GM23338 (cell line): ENCODE measurements at regions not wholly inside any gene's neighbourhood (a gene's known extent, or its start where the extent isn't known, plus 50 kb on each side); places are given as distances from the start of the nearest gene placed in this dataset.

Experiments
- POLR2AphosphoS5 ChIP-seq: IDR thresholded peaks from 2 replicates; pipeline ENCODE4 v1.6.1; 2016; ENCODE audit warnings: antibody characterized with exemption, low read depth
- TF ChIP-seq, protein P1 (sequence below), 2 experiments: fragments of 200-600 bp in 1 of 2; sonication (generic) in 1 of 2; conservative IDR thresholded peaks; 2 replicates each; pipeline versions ENCODE4 v1.5.1 to v1.6.1; 2016 to 2017; ENCODE audit warnings: antibody characterized with exemption in 2 of 2, low read depth in 2 of 2, mild to moderate bottlenecking in 2 of 2, moderate library complexity in 1 of 2

DNA sequence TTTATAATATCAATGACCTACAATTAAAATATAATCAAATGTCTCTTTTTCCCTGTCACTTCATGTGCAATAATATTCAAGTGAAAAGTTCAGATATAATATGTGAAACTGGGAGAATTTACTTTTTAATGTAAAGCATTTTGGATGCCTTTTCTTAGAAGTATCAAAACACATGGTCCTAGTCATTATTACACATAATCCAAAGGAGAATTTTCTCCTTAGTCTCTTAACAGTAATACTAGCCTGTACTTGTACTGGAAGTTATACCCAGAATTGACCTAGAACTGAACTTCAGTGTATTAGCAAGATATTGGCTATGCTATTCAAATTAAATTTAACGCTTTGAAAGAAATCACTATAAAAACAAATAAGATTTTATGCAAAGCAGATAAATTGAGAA, 842.6 kb upstream of the MANEA start:
- TF ChIP-seq, protein P1, sequence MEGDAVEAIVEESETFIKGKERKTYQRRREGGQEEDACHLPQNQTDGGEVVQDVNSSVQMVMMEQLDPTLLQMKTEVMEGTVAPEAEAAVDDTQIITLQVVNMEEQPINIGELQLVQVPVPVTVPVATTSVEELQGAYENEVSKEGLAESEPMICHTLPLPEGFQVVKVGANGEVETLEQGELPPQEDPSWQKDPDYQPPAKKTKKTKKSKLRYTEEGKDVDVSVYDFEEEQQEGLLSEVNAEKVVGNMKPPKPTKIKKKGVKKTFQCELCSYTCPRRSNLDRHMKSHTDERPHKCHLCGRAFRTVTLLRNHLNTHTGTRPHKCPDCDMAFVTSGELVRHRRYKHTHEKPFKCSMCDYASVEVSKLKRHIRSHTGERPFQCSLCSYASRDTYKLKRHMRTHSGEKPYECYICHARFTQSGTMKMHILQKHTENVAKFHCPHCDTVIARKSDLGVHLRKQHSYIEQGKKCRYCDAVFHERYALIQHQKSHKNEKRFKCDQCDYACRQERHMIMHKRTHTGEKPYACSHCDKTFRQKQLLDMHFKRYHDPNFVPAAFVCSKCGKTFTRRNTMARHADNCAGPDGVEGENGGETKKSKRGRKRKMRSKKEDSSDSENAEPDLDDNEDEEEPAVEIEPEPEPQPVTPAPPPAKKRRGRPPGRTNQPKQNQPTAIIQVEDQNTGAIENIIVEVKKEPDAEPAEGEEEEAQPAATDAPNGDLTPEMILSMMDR (conservative IDR thresholded peaks at IDR 0.05; ENCODE audit: low read depth in 2 of 2), result no peak
- TF ChIP-seq POLR2AphosphoS5, result no peak
